ENCODE measurements at regions not wholly inside any gene's neighbourhood (a gene's known extent, or its start where the extent isn't known, plus 50 kb on each side); places are given as distances from the start of the nearest gene placed in this dataset.

DNA sequence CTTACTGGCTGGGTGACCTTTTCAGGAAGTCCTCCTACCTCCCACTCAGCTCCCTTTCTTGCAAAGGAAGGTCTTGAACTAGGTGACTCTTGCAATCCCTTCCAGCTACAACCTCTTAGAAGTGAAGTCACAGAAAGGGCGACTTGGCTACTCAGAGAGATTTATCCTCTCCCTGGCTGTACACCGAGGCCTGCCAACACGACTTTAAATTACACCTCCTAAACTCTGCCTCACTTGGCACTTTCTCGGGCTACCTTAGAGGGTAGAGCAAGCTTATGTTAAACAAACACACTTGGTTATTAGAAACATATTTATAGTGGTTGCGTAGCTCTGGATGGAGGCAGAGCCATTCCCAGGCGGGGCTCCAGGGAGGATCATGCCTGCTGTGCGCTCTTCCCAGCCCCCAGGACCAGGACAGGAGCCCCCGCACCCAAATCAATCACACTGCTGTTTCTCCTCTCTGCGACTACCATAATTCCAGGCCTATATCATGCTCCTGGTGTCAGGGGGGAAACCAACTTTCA is 358.4 kb downstream of the BUD13 start:
- TF ChIP-seq, protein P1, sequence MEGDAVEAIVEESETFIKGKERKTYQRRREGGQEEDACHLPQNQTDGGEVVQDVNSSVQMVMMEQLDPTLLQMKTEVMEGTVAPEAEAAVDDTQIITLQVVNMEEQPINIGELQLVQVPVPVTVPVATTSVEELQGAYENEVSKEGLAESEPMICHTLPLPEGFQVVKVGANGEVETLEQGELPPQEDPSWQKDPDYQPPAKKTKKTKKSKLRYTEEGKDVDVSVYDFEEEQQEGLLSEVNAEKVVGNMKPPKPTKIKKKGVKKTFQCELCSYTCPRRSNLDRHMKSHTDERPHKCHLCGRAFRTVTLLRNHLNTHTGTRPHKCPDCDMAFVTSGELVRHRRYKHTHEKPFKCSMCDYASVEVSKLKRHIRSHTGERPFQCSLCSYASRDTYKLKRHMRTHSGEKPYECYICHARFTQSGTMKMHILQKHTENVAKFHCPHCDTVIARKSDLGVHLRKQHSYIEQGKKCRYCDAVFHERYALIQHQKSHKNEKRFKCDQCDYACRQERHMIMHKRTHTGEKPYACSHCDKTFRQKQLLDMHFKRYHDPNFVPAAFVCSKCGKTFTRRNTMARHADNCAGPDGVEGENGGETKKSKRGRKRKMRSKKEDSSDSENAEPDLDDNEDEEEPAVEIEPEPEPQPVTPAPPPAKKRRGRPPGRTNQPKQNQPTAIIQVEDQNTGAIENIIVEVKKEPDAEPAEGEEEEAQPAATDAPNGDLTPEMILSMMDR (IDR thresholded peaks at IDR 0.05), result no peak
- no peak for TF ChIP-seq EZH2phosphoT487 (IDR thresholded peaks at IDR 0.05)
